GM18909 (cell line): ENCODE measurements at regions not wholly inside any gene's neighbourhood (a gene's known extent, or its start where the extent isn't known, plus 50 kb on each side); places are given as distances from the start of the nearest gene placed in this dataset.

Experiments used
- ATAC-seq: cut with Tn5 transposase; IDR thresholded peaks from one replicate; pipeline ENCODE4 v1.9.1; 2021; ENCODE audit warnings: mild to moderate bottlenecking; ENCODE audit not compliant: unreplicated experiment, poor library complexity

DNA sequence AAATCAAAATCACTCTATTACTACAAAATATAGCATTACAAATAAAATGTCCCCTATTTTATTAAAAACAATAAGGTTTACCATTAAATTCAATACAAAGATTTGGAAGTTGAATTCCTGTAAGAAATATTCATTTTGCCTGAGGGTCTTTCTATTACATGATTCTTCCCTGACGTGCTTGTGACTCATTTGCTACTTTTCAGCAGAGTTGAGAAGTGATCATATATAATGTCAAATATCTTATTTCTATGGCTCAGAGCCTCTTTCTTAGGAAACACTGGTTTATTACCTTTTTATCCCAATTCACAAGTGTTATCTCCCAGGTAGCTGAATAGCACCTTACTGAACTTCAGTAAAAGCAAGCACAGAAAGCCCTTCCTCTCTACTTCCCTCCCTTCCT is 65.2 kb upstream of the CNTN5 start:
- ATAC-seq, result no peak

DNA sequence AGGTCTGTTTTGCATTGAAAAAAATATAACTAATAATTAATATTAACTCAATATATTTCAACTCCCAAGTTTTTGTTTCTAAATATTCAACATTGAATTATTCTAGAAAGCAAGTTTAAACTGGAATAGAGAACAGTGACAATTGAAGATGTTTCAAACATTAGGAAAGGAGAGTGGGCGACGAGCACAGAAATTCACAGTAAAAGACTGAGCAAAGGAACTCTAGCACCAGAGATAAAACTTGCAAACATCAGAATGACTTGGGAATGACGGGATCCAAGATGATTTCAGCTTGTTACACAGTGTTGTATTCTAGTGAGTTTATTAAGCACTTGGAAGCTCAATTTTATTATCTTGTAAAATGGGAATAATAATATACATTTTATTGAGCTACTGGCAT is 56.6 kb upstream of the CNTN5 start:
- ATAC-seq, result no peak

DNA sequence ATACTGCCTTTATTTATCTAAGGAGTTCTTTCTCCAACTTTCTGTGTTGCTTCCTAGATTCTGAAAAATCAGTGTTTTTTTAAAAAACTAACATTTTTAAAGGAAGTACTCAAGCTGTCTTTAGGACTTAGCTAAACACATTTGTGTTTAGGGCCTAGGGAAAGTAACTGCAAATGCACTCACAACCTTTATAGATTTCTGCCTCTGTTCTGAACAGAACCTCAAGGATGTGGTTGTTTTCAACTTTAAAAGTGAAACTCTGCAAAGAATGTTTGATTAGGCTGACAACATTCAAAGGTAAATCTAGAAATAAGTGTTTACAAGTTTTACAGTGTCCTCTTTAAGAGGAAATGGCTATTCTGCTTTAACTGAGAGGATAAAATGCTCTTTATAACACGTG is 55.4 kb upstream of the CNTN5 start:
- ATAC-seq, result no peak

DNA sequence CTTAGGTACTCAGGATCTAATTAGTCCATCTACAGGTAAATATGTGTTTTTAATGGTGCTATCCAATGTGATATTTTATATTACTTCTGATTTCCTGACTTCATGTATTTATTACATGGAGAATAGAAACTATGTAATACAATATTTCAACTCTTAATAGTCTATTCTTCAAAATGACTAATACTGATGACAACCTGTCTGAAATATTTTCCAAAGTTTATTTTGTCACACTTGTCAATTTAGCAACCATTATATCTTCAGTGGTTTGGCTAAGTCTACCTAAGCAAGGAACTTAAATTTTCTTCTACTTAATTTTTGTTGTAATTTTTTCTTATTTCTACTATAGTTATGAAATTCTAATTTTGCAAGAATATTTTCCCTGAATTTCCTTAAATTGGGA is 55.0 kb upstream of the CNTN5 start:
- no peak for ATAC-seq

DNA sequence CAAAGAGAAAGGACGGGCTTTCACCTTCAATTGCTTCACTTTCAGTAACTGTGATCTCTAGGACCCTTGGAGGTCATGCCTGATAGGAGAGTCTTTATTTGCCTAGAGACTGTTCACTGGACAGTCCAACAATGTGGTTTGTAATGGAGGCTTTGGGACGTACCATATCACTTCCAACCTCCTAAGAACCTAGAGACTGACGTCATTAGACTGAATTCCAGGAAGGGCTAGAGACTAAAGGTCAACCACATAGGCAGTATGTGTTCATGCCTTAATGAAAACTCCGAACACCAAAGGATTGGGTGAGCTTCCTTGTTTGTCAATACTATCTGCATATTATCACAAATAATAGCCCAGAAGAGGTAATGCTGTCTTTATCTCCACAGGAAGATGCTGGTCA is 53.7 kb upstream of the CNTN5 start:
- no peak for ATAC-seq
